ENCODE measurements at regions not wholly inside any gene's neighbourhood (a gene's known extent, or its start where the extent isn't known, plus 50 kb on each side); places are given as distances from the start of the nearest gene placed in this dataset.

- H3K4me1 ChIP-seq (ENCODE audit: insufficient read depth, low read length, poor library complexity, severe bottlenecking): no peaks in the 10 kb centered on the region
- DNase-seq (ENCODE audit: low spot score): no peak
- no peak overlapping the region for H3K4me3 ChIP-seq (ENCODE audit: low read depth, low read length, poor library complexity, severe bottlenecking)
- H3K79me2 ChIP-seq (ENCODE audit: insufficient read depth, low read depth, low read length): no peaks in the 10 kb centered on the region
- no peaks in the 10 kb centered on the region for H3K36me3 ChIP-seq (ENCODE audit: insufficient read depth, low read length)
- H3K27ac ChIP-seq (ENCODE audit: low read depth, low read length, poor library complexity, severe bottlenecking): no peak overlapping the region
- H3K9me2 ChIP-seq (ENCODE audit: insufficient read depth, low read length): no peaks in the 10 kb centered on the region
- no peak overlapping the region for H2AFZ ChIP-seq (ENCODE audit: low read length)
- ChIA-PET CTCF (ENCODE audit: unreplicated experiment) (interaction anchor here (0.7 kb wide), 1 partner anchor 320 kb away, joined by 3 read pairs; no protein-coding TSS in a partner anchor), POLR2A (no interaction called here)
- TF ChIP-seq EZH2phosphoT487 (IDR thresholded peaks at IDR 0.05; ENCODE audit: borderline replicate concordance, low read depth, low read length): no peak
- H4K20me1 ChIP-seq (ENCODE audit: insufficient read depth, low read length): no peaks in the 10 kb centered on the region
- no peaks in the 10 kb centered on the region for H3K9me3 ChIP-seq (ENCODE audit: low read length)
- intact Hi-C loops (cut with micrococcal nuclease; ENCODE audit: unreplicated experiment): no loop called here
- BruUV-seq (replicated peaks): no TSS peak
- no peak overlapping the region for H3K4me2 ChIP-seq (ENCODE audit: low read length)
Measured at GRCh38 chr18:47601581-47602272, 328.7 kb downstream of the SMAD2 start.

- Histone ChIP-seq H3K9me2 (ENCODE audit: insufficient read depth, low read length) (no peaks in the 10 kb centered on the region), H3K4me3 (ENCODE audit: low read depth, low read length, poor library complexity, severe bottlenecking) (no peak overlapping the region), H3K79me2 (ENCODE audit: insufficient read depth, low read depth, low read length) (no peaks in the 10 kb centered on the region), H3K9me3 (ENCODE audit: low read length) (no peaks in the 10 kb centered on the region), H3K4me1 (ENCODE audit: insufficient read depth, low read length, poor library complexity, severe bottlenecking) (no peaks in the 10 kb centered on the region), H2AFZ (ENCODE audit: low read length) (no peak overlapping the region), H3K4me2 (ENCODE audit: low read length) (no peak overlapping the region), H3K27ac (ENCODE audit: low read depth, low read length, poor library complexity, severe bottlenecking) (no peak overlapping the region), H4K20me1 (ENCODE audit: insufficient read depth, low read length) (no peaks in the 10 kb centered on the region), H3K36me3 (ENCODE audit: insufficient read depth, low read length) (no peaks in the 10 kb centered on the region)
- ChIA-PET CTCF (ENCODE audit: unreplicated experiment) (no interaction called here), POLR2A (no interaction called here)
- BruUV-seq (replicated peaks): no TSS peak
- peak; percentile 1 for DNase-seq (ENCODE audit: low spot score)
- intact Hi-C loops (cut with micrococcal nuclease; ENCODE audit: unreplicated experiment): loop anchor here (1.0 kb wide), 1 partner anchor 153 kb away; no protein-coding TSS in a partner anchor
- no peak for TF ChIP-seq EZH2phosphoT487 (IDR thresholded peaks at IDR 0.05; ENCODE audit: borderline replicate concordance, low read depth, low read length)
- TF ChIP-seq CTCF (conservative IDR thresholded peaks at IDR 0.05; ENCODE audit: low read length): peak; percentile 65
Measured at GRCh38 chr18:47595831-47596501, 334.5 kb downstream of the SMAD2 start.

- H3K9me3 ChIP-seq (ENCODE audit: low read length): no peaks in the 10 kb centered on the region
- no TSS peak for BruUV-seq (replicated peaks)
- DNase-seq (ENCODE audit: low spot score): no peak
- H3K79me2 ChIP-seq (ENCODE audit: insufficient read depth, low read depth, low read length): no peaks in the 10 kb centered on the region
- CTCF ChIA-PET (ENCODE audit: unreplicated experiment): no interaction called here
- TF ChIP-seq CTCF (conservative IDR thresholded peaks at IDR 0.05; ENCODE audit: low read length) (no peak), EZH2phosphoT487 (IDR thresholded peaks at IDR 0.05; ENCODE audit: borderline replicate concordance, low read depth, low read length) (no peak)
- intact Hi-C loops (cut with micrococcal nuclease; ENCODE audit: unreplicated experiment): no loop called here
- H3K4me1 ChIP-seq (ENCODE audit: insufficient read depth, low read length, poor library complexity, severe bottlenecking): no peaks in the 10 kb centered on the region
- H3K4me2 ChIP-seq (ENCODE audit: low read length): no peak overlapping the region
- no peaks in the 10 kb centered on the region for H3K36me3 ChIP-seq (ENCODE audit: insufficient read depth, low read length)
- POLR2A ChIA-PET: no interaction called here
- H4K20me1 ChIP-seq (ENCODE audit: insufficient read depth, low read length): no peaks in the 10 kb centered on the region
- H3K4me3 ChIP-seq (ENCODE audit: low read depth, low read length, poor library complexity, severe bottlenecking): no peak overlapping the region
- no peaks in the 10 kb centered on the region for H3K9me2 ChIP-seq (ENCODE audit: insufficient read depth, low read length)
- H2AFZ ChIP-seq (ENCODE audit: low read length): no peak overlapping the region
- no peak overlapping the region for H3K27ac ChIP-seq (ENCODE audit: low read depth, low read length, poor library complexity, severe bottlenecking)
Measured at GRCh38 chr18:47594621-47595086, 335.8 kb downstream of the SMAD2 start.
